B cell (primary cell): ENCODE measurements at regions not wholly inside any gene's neighbourhood (a gene's known extent, or its start where the extent isn't known, plus 50 kb on each side); places are given as distances from the start of the nearest gene placed in this dataset.

Source experiments
- EZH2 ChIP-seq: IDR thresholded peaks from 2 replicates; pipeline ENCODE4 v1.6.1; 2012; ENCODE audit warnings: borderline replicate concordance, low read depth, mild to moderate bottlenecking, moderate library complexity, low read length; ENCODE audit not compliant: insufficient read depth, poor library complexity, severe bottlenecking
- TF ChIP-seq, protein P1 (sequence below): fragments of 200-600 bp; IDR thresholded peaks from one replicate; pipeline ENCODE4 v1.8.0; 2022; ENCODE audit warnings: antibody characterized with exemption, mild to moderate bottlenecking

DNA sequence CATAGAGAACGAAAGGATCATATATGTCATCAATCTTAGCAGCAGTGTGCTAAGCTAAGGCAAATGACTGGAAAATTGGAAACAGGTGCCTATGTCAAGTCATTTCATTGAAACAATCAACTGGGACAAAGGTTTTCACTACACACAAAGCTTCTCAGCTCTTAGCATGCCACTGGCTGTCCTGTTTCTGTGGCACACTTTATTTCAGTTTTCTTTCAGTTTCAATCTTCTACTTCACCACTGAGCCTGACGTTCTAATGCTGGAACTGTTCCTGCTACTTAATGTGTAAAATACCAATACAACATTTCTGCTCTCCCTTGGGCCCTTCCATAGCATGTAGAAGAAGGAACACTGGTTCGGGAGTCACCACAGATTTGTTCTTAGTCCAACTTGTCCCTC lies 378.3 kb upstream of the FMR1 start:
- TF ChIP-seq, protein P1, sequence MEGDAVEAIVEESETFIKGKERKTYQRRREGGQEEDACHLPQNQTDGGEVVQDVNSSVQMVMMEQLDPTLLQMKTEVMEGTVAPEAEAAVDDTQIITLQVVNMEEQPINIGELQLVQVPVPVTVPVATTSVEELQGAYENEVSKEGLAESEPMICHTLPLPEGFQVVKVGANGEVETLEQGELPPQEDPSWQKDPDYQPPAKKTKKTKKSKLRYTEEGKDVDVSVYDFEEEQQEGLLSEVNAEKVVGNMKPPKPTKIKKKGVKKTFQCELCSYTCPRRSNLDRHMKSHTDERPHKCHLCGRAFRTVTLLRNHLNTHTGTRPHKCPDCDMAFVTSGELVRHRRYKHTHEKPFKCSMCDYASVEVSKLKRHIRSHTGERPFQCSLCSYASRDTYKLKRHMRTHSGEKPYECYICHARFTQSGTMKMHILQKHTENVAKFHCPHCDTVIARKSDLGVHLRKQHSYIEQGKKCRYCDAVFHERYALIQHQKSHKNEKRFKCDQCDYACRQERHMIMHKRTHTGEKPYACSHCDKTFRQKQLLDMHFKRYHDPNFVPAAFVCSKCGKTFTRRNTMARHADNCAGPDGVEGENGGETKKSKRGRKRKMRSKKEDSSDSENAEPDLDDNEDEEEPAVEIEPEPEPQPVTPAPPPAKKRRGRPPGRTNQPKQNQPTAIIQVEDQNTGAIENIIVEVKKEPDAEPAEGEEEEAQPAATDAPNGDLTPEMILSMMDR, result no peak
- TF ChIP-seq EZH2, result no peak
